Medulla oblongata (tissue), 1 donor: ENCODE measurements at regions not wholly inside any gene's neighbourhood (a gene's known extent, or its start where the extent isn't known, plus 50 kb on each side); places are given as distances from the start of the nearest gene placed in this dataset.
"Not testable (repeated sequence)": the region's sequence is repeated elsewhere in the genome, so short reads cannot be mapped to it uniquely, and the experiment has no call there.

Experiments
- DNase-seq: peaks from one replicate; pipeline ENCODE4 v3.0.0-alpha.2; 2015; ENCODE audit errors: extremely low spot score

GRCh38 chr5:135182675-135183074 is 148.6 kb upstream of the PITX1 start:
- DNase-seq, result no peak

GRCh38 chr5:135181653-135182052 is 147.6 kb upstream of the PITX1 start:
- no peak for DNase-seq

GRCh38 chr5:135179308-135179980 is 145.4 kb upstream of the PITX1 start:
- no peak for DNase-seq

GRCh38 chr5:135178476-135179155 is 144.6 kb upstream of the PITX1 start:
- no peak for DNase-seq

- DNase-seq, result no peak
Measured at GRCh38 chr5:135177591-135177990, 143.6 kb upstream of the PITX1 start.

GRCh38 chr5:135176991-135177390 is 143.0 kb upstream of the PITX1 start:
- no peak for DNase-seq

- DNase-seq, result no peak
Measured at GRCh38 chr5:135174315-135175096, 140.5 kb upstream of the PITX1 start.

GRCh38 chr5:135173662-135174290 is 139.7 kb upstream of the PITX1 start:
- DNase-seq, result no peak

- no peak for DNase-seq
Measured at GRCh38 chr5:135172718-135173117, 138.7 kb upstream of the PITX1 start.

GRCh38 chr5:135171336-135171735 is 137.3 kb upstream of the PITX1 start:
- no peak for DNase-seq

- no peak for DNase-seq
Measured at GRCh38 chr5:135170500-135170899, 136.5 kb upstream of the PITX1 start.

- DNase-seq, result no peak
Measured at GRCh38 chr5:135169753-135170152, 135.7 kb upstream of the PITX1 start.

GRCh38 chr5:135167634-135168033 is 133.6 kb upstream of the PITX1 start:
- DNase-seq, result no peak

- DNase-seq, result not testable (repeated sequence)
Measured at GRCh38 chr5:135164873-135165614, 131.0 kb upstream of the PITX1 start.

GRCh38 chr5:135163964-135164363 is 129.9 kb upstream of the PITX1 start:
- DNase-seq, result no peak

GRCh38 chr5:135163391-135163790 is 129.4 kb upstream of the PITX1 start:
- DNase-seq, result no peak

- no peak for DNase-seq
Measured at GRCh38 chr5:135162661-135163265, 128.7 kb upstream of the PITX1 start.

GRCh38 chr5:135161221-135161620 is 127.2 kb upstream of the PITX1 start:
- no peak for DNase-seq

GRCh38 chr5:135160036-135160675 is 126.1 kb upstream of the PITX1 start:
- no peak for DNase-seq

GRCh38 chr5:135159626-135160025 is 125.6 kb upstream of the PITX1 start:
- no peak for DNase-seq

- no peak for DNase-seq
Measured at GRCh38 chr5:135158982-135159381, 125.0 kb upstream of the PITX1 start.
